Adipocyte (in vitro differentiated cells): ENCODE measurements at regions not wholly inside any gene's neighbourhood (a gene's known extent, or its start where the extent isn't known, plus 50 kb on each side); places are given as distances from the start of the nearest gene placed in this dataset.

Experiments used
- DNase-seq: peaks from one replicate; pipeline ENCODE4 v3.0.0-alpha.2; 2015; ENCODE audit warnings: low read depth
- H3K27me3 ChIP-seq: replicated peaks from 2 replicates; pipeline ENCODE4 v1.7.0; 2013; ENCODE audit warnings: mild to moderate bottlenecking, low read length, moderate library complexity; ENCODE audit not compliant: control insufficient read depth, insufficient read depth
- H3K36me3 ChIP-seq: 2 replicates; pipeline ENCODE4 v1.7.0; 2013; ENCODE audit warnings: low read length, mild to moderate bottlenecking, moderate library complexity; ENCODE audit not compliant: control insufficient read depth, insufficient read depth, severe bottlenecking
- H3K4me1 ChIP-seq: 2 replicates; pipeline ENCODE4 v1.7.0; 2013; ENCODE audit warnings: mild to moderate bottlenecking, low read length, moderate library complexity; ENCODE audit not compliant: control insufficient read depth, insufficient read depth
- H3K4me3 ChIP-seq: 2 replicates; pipeline ENCODE4 v1.7.0; 2013; ENCODE audit warnings: mild to moderate bottlenecking, low read length, moderate library complexity
- H3K9ac ChIP-seq: 2 replicates; pipeline ENCODE4 v1.7.0; 2013; ENCODE audit warnings: mild to moderate bottlenecking, low read length, moderate library complexity
- H3K9me3 ChIP-seq: 2 replicates; pipeline ENCODE4 v1.7.0; 2013; ENCODE audit warnings: mild to moderate bottlenecking, low read length, moderate library complexity; ENCODE audit not compliant: control insufficient read depth

DNA sequence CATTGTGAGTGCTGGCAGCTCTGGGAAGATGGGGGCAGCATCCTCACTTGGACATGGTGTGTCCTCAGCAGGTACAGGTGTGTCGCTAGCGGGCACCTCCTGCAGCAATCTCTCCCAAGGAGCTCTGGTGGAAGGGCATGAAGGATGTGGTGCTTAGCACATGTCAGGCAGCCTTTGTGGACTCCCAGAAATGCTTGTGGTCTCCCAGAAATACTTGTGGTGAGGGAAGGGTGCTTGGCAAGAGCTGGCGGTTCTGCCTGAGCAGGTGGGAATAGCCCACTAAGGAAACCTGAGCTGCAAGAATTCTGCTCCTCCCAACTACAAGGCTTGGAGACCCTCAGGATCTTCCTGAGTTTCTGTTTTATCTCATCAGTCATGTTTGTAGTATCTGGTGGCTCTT, 371.6 kb downstream of the PRDM2 start:
- Histone ChIP-seq H3K4me1 (no peaks in the 10 kb centered on the region), H3K27me3 (peaks cover 6% of the 10 kb centered on the region), H3K36me3 (no peaks in the 10 kb centered on the region), H3K9ac (no peak overlapping the region), H3K4me3 (no peak overlapping the region), H3K9me3 (peaks cover 5% of the 10 kb centered on the region)
- no peak for DNase-seq

DNA sequence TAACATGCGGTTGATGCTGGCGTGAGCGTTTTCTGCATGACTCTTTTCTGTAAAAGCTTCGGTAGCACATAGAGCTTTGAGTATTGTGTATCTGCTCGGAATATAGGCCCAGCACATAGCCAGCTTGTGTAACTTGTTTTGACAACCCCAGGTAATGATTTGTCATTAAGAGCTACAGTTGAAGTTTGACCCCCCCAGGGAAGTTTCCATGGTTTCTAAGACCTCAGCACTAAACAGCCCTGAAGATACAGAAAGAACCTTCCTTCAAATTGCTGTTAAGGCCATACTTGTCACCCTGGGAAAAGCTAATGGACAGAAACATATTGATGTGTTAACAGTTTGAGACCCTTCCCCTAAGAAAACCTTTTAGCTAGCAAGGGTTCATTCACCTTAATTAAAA, 380.7 kb downstream of the PRDM2 start:
- no peak for DNase-seq
- H3K36me3 ChIP-seq, result no peaks in the 10 kb centered on the region
- no peaks in the 10 kb centered on the region for H3K27me3 ChIP-seq
- peaks cover 3% of the 10 kb centered on the region for H3K4me1 ChIP-seq
- H3K9ac ChIP-seq, result no peak overlapping the region
- H3K9me3 ChIP-seq, result peaks cover 10% of the 10 kb centered on the region
- no peak overlapping the region for H3K4me3 ChIP-seq

DNA sequence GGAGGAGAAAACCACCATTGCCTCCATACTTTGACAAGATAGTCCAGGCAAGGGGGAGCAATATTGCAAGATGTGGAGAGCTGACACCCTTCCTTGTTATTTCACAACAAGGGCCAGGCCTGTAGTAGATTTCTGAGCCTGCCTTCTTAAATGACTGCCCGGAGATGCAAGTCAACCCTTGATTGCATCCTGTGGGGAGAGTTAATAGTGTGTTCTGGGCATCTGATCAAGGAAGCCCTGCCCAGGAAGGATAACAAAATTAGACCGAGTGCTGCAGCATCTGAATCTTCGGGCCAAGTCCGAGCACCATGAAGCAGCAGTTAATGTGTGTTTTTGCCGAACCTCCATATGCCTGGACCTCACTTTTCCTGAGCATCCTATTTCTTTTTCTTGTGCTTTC, 382.3 kb downstream of the PRDM2 start:
- H3K9me3 ChIP-seq, result peaks cover under 1% of the 10 kb centered on the region
- no peak overlapping the region for H3K4me3 ChIP-seq
- no peaks in the 10 kb centered on the region for H3K27me3 ChIP-seq
- no peak for DNase-seq
- no peak overlapping the region for H3K9ac ChIP-seq
- no peaks in the 10 kb centered on the region for H3K36me3 ChIP-seq
- peaks cover 3% of the 10 kb centered on the region for H3K4me1 ChIP-seq

DNA sequence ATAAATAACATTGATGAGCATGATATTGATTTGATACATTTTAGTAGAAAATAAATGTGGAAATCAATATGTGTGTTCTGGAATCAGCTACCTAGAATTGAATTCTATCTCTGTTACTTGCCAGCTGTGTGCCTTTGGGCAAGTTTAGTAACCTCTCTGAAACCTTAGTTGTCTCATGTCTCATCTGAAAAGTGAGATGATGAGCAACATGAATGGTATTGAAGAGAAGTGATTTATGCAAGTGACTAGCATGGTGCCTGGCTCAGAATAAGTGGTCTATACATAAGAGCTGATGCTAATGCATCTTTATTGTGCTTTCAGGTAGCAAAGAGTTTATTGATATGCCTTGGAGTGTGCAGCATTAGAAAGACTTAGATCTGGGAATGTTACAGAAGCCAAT, 383.3 kb downstream of the PRDM2 start:
- H3K9ac ChIP-seq, result no peak overlapping the region
- DNase-seq, result no peak
- no peaks in the 10 kb centered on the region for H3K27me3 ChIP-seq
- no peaks in the 10 kb centered on the region for H3K36me3 ChIP-seq
- H3K9me3 ChIP-seq, result no peaks in the 10 kb centered on the region
- H3K4me3 ChIP-seq, result no peak overlapping the region
- peaks cover 3% of the 10 kb centered on the region for H3K4me1 ChIP-seq

DNA sequence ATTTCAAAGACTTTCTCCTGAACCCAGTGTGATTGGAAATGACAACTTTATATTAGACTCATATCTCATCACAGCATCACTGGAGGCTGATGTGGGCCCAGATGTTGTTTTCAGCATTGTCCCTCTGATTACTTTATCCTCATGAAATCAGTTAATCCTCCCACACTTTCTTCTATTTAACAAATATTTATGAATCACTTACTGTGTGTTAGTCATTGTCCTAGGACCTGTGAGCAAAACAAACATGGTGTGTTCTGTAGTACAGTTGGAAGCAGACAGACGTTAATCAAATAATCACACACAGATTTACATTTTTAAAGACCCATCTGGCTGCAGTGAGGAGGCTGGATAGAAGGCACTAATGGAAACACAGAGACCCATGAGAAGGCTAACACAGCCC, 383.7 kb downstream of the PRDM2 start:
- Histone ChIP-seq H3K9me3 (no peaks in the 10 kb centered on the region), H3K36me3 (no peaks in the 10 kb centered on the region), H3K4me3 (no peak overlapping the region), H3K9ac (no peak overlapping the region), H3K27me3 (no peaks in the 10 kb centered on the region), H3K4me1 (peaks cover 3% of the 10 kb centered on the region)
- no peak for DNase-seq

DNA sequence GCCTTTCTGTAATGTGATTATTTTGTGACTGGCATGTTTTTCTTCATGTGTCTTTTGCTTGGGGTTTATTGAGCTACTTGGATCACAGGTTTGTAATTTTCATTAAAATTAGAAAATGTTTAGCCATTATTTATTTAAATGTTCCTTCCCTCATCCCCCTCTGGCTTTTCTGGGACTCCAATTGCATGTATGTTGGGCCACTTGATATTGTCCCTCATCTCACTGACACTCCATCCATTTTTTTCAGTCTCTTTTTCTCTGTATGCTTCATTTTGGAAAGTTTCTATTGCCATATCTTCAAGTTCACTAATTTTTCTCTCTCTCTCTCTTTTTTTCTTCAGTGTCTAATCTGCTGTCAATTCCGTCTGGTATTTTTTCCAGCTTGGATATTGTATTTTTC, 390.1 kb downstream of the PRDM2 start:
- Histone ChIP-seq H3K9me3 (peaks cover 14% of the 10 kb centered on the region), H3K27me3 (no peaks in the 10 kb centered on the region), H3K4me3 (no peak overlapping the region), H3K36me3 (no peaks in the 10 kb centered on the region), H3K9ac (no peak overlapping the region), H3K4me1 (no peaks in the 10 kb centered on the region)
- no peak for DNase-seq

DNA sequence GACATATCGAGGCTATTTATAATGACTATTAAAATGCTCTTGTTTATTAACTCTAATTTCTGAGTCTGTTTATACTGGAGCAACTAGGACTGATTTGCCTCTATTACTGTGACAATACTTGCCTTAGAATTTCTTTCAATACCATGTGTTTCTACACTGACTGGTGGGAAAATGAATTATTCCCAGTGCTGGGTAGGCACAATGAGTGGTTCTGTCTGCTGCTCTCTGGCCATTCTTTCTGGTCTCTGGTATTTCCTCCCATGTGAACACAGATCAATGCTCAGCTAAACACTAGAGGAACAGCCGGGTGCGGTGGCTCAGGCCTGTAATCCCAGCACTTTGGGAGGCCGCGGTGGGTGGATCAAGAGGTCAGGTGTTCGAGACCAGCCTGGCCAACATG, 390.5 kb downstream of the PRDM2 start:
- H3K9me3 ChIP-seq, result peaks cover 14% of the 10 kb centered on the region
- H3K4me3 ChIP-seq, result no peak overlapping the region
- no peak overlapping the region for H3K9ac ChIP-seq
- H3K27me3 ChIP-seq, result no peaks in the 10 kb centered on the region
- no peaks in the 10 kb centered on the region for H3K36me3 ChIP-seq
- no peak for DNase-seq
- H3K4me1 ChIP-seq, result no peaks in the 10 kb centered on the region

GRCh38 chr1:14094611-14095400, 394.8 kb downstream of the PRDM2 start:
- peaks cover 13% of the 10 kb centered on the region for H3K9me3 ChIP-seq

DNA sequence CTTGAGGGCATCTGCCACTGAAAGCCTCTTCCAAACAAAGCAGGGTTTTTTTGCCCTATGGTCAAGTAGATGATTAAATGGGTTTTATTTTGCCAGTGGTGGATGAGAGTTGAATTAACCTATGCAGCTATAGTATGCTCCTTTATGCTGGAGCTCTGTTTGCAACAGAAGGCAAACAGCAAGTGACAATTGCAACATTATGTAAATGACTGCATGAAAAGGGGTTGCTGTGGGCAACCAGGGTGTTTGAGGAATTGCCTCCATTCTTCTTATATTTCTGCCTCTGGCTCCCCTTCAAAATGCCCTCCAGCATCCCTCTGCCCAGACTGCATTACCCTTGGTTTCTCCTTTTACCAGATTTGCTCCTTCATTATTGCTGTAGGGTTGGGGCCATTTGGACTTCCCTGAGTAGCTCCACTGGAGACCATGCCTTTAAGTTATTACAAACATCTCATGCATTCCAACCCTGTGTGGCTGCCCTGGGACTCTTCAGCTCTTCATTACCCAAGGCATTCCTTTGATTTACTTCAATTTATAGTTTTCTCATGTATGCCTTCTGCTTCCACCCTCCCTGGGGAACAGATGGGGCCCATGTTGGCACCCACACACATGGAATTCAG, 398.4 kb downstream of the PRDM2 start:
- Histone ChIP-seq H3K9me3 (peaks cover 5% of the 10 kb centered on the region), H3K27me3 (peaks cover 12% of the 10 kb centered on the region), H3K9ac (no peak overlapping the region), H3K36me3 (no peaks in the 10 kb centered on the region), H3K4me1 (no peaks in the 10 kb centered on the region), H3K4me3 (no peak overlapping the region)
- DNase-seq, result no peak

More at GRCh38 chr1:14094611-14095400, 394.8 kb downstream of the PRDM2 start:
- peak; percentile 4 for DNase-seq
- H3K4me1 ChIP-seq, result no peaks in the 10 kb centered on the region
- H3K36me3 ChIP-seq, result no peaks in the 10 kb centered on the region
- peaks cover 12% of the 10 kb centered on the region for H3K27me3 ChIP-seq
- no peak overlapping the region for H3K4me3 ChIP-seq
- no peak overlapping the region for H3K9ac ChIP-seq

- peaks cover 15% of the 10 kb centered on the region for H3K27me3 ChIP-seq
- H3K9me3 ChIP-seq, result peaks cover 8% of the 10 kb centered on the region
- H3K4me1 ChIP-seq, result no peaks in the 10 kb centered on the region
- no peak overlapping the region for H3K4me3 ChIP-seq
- H3K9ac ChIP-seq, result no peak overlapping the region
- no peak for DNase-seq
- H3K36me3 ChIP-seq, result no peaks in the 10 kb centered on the region
Measured at GRCh38 chr1:14100444-14100843, 400.5 kb downstream of the PRDM2 start.

DNA sequence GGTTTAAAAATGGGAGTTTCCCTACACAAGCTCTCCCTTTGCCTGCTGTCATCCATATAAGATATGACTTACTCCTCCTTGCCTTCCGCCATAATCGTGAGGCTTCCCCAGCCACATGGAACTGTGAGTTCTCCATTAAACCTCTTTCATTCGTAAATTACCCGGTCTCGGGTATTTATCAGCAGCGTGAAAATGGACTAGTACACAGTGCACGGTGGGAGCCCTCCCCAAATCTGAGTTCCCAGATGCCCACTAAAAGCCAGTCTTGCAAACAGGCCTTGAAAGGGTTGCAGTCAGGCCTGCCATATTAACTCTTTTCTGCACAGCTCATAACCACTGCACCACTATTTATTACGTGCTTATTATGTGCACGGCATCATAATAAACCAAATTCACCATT, 400.9 kb downstream of the PRDM2 start:
- no peaks in the 10 kb centered on the region for H3K36me3 ChIP-seq
- no peak for DNase-seq
- no peak overlapping the region for H3K4me3 ChIP-seq
- H3K9ac ChIP-seq, result no peak overlapping the region
- H3K9me3 ChIP-seq, result peaks cover 8% of the 10 kb centered on the region
- no peaks in the 10 kb centered on the region for H3K4me1 ChIP-seq
- peaks cover 19% of the 10 kb centered on the region for H3K27me3 ChIP-seq
